HepG2 (cell line): ENCODE measurements at regions not wholly inside any gene's neighbourhood (a gene's known extent, or its start where the extent isn't known, plus 50 kb on each side); places are given as distances from the start of the nearest gene placed in this dataset.

Source experiments
- AGO2 ChIP-seq: fragments of 200-400 bp; formaldehyde crosslinking; optimal IDR thresholded peaks from 2 replicates; pipeline ENCODE3; 2017; ENCODE audit warnings: mild to moderate bottlenecking, low read depth, low read length, moderate library complexity
- ARNTL ChIP-seq: sonication (generic); formaldehyde crosslinking; IDR thresholded peaks from 2 replicates; pipeline ENCODE4 v1.4.0; 2020; ENCODE audit warnings: mild to moderate bottlenecking, missing genetic modification reagents
- CENPT ChIP-seq: sonication (generic); formaldehyde crosslinking; IDR thresholded peaks from 2 replicates; pipeline ENCODE4 v1.8.0; 2022; ENCODE audit warnings: low read depth, mild to moderate bottlenecking, moderate library complexity, missing genetic modification reagents
- FOXP4 ChIP-seq: sonication (generic); formaldehyde crosslinking; IDR thresholded peaks from 2 replicates; pipeline ENCODE4 v1.4.0; 2020; ENCODE audit warnings: missing genetic modification reagents
- GATAD2A ChIP-seq: IDR thresholded peaks from 2 replicates; pipeline ENCODE4 v1.6.1; 2016
- HDAC2 ChIP-seq: sonication (generic); formaldehyde crosslinking; IDR thresholded peaks from 2 replicates; pipeline ENCODE4 v1.4.0; 2020; ENCODE audit warnings: missing genetic modification reagents
- HMG20A ChIP-seq: IDR thresholded peaks from 2 replicates; pipeline ENCODE4 v1.6.1; 2016; ENCODE audit warnings: borderline replicate concordance
- HOXA7 ChIP-seq: sonication (generic); formaldehyde crosslinking; IDR thresholded peaks from 2 replicates; pipeline ENCODE4 v1.8.1; 2022; ENCODE audit warnings: mild to moderate bottlenecking, missing genetic modification reagents, moderate library complexity
- ISL2 ChIP-seq: sonication (generic); formaldehyde crosslinking; IDR thresholded peaks from 2 replicates; pipeline ENCODE4 v1.5.0; 2020; ENCODE audit warnings: missing genetic modification reagents
- MAFF ChIP-seq: IDR thresholded peaks from 2 replicates; pipeline ENCODE4 v1.6.1; 2011; ENCODE audit warnings: low read depth, low read length, improper control_type of control experiment
- NCOA2 ChIP-seq: sonication (generic); formaldehyde crosslinking; IDR thresholded peaks from 2 replicates; pipeline ENCODE4 v1.8.0; 2022; ENCODE audit warnings: inconsistent platforms
- NFIC ChIP-seq: IDR thresholded peaks from 2 replicates; pipeline ENCODE4 v1.6.1; 2012; ENCODE audit warnings: mild to moderate bottlenecking, low read length, inconsistent platforms
- NKX3-1 ChIP-seq: sonication (generic); formaldehyde crosslinking; IDR thresholded peaks from 2 replicates; pipeline ENCODE4 v1.5.0; 2020; ENCODE audit warnings: missing genetic modification reagents
- NR1H2 ChIP-seq: sonication (generic); formaldehyde crosslinking; IDR thresholded peaks from 2 replicates; pipeline ENCODE4 v1.8.1; 2022; ENCODE audit warnings: low read depth, missing genetic modification reagents, borderline replicate concordance
- PRDM10 ChIP-seq: sonication (generic); formaldehyde crosslinking; IDR thresholded peaks from 2 replicates; pipeline ENCODE4 v1.4.0; 2020; ENCODE audit warnings: low read depth, missing genetic modification reagents
- SMAD9 ChIP-seq: sonication (generic); formaldehyde crosslinking; IDR thresholded peaks from 2 replicates; pipeline ENCODE4 v1.5.1; 2020; ENCODE audit warnings: mild to moderate bottlenecking, missing genetic modification reagents
- TSC22D2 ChIP-seq: sonication (generic); formaldehyde crosslinking; IDR thresholded peaks from 2 replicates; pipeline ENCODE4 v1.5.1; 2020; ENCODE audit warnings: missing genetic modification reagents, mild to moderate bottlenecking, borderline replicate concordance
- ZMYM4 ChIP-seq: sonication (generic); formaldehyde crosslinking; IDR thresholded peaks from 2 replicates; pipeline ENCODE4 v1.8.1; 2023; ENCODE audit warnings: mild to moderate bottlenecking, missing genetic modification reagents
- ZNF20 ChIP-seq: sonication (generic); formaldehyde crosslinking; IDR thresholded peaks from 2 replicates; pipeline ENCODE4 v1.4.0; 2020; ENCODE audit warnings: mild to moderate bottlenecking, moderate library complexity, missing genetic modification reagents
- ZNF234 ChIP-seq: sonication (generic); formaldehyde crosslinking; conservative IDR thresholded peaks from 2 replicates; pipeline ENCODE4 v1.5.1; 2020; ENCODE audit warnings: mild to moderate bottlenecking, missing genetic modification reagents
- ZNF253 ChIP-seq: sonication (generic); formaldehyde crosslinking; IDR thresholded peaks from 2 replicates; pipeline ENCODE4 v1.8.0; 2022; ENCODE audit warnings: mild to moderate bottlenecking, missing genetic modification reagents, borderline replicate concordance
- ZNF331 ChIP-seq: sonication (generic); formaldehyde crosslinking; IDR thresholded peaks from 2 replicates; pipeline ENCODE4 v1.4.0; 2020; ENCODE audit warnings: missing genetic modification reagents
- ZNF451 ChIP-seq: sonication (generic); formaldehyde crosslinking; IDR thresholded peaks from 2 replicates; pipeline ENCODE4 v1.5.0; 2020; ENCODE audit warnings: mild to moderate bottlenecking, missing genetic modification reagents
- ZNF549 ChIP-seq: sonication (generic); formaldehyde crosslinking; IDR thresholded peaks from 2 replicates; pipeline ENCODE4 v1.5.0; 2020; ENCODE audit warnings: missing genetic modification reagents
- ZSCAN20 ChIP-seq: sonication (generic); formaldehyde crosslinking; IDR thresholded peaks from 2 replicates; pipeline ENCODE4 v1.4.0; 2020; ENCODE audit warnings: missing genetic modification reagents, mild to moderate bottlenecking, borderline replicate concordance
- TF ChIP-seq, protein P1 (sequence below): sonication (generic); formaldehyde crosslinking; IDR thresholded peaks from 2 replicates; pipeline ENCODE4 v1.8.0; 2022; ENCODE audit warnings: mild to moderate bottlenecking, missing genetic modification reagents; ENCODE audit not compliant: insufficient replicate concordance

DNA sequence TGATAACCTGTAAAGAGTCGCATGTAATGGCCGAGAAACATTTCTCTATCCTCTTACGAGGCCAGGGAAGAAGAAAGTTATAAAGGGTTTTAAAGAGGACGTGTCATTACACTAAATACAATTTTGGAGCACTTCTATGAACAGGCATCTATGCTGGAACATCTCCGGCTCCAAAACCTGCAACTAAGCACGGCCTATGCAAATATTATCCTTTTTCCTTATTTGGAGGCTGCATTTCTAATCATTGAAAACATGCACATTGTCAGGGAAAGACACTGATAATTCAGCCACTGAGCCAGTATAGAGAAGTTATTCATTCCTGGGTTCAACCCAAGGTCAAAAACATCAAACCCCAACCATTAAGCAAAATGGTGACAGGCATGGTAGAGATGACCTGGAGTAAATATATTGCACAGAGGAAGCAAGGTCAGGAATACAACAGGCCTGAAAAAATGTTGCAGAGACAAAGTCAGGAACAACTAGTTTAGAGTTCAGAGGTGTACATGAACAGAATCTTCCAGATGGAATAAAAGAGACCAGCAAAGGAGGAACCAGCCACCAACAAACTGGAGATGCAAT is 674.1 kb downstream of the NR2F1-AS1 start (continued):
- TF ChIP-seq NFIC (peak; percentile 37; the same call in 1 of the 2 replicates), ZNF253 (CRISPR knock-in tag) (no peak), SMAD9 (no peak), NR1H2 (CRISPR knock-in tag) (no peak), NKX3-1 (no peak), ARNTL (CRISPR knock-in tag) (no peak), NCOA2 (peak; percentile 71), HDAC2 (CRISPR knock-in tag) (peak; percentile 36; the same call in 1 of the 2 replicates), HMG20A (CRISPR knock-in tag) (peak; percentile 82; the same call in 1 of the 2 replicates), ZSCAN20 (0 out of 2 replicates have a peak, but pooled peaks have one; percentile 45), ZNF234 (CRISPR knock-in tag) (no peak), ZNF331 (CRISPR knock-in tag) (peak; percentile 52), ZNF451 (CRISPR knock-in tag) (no peak), AGO2 (no peak), ZMYM4 (CRISPR knock-in tag) (peak; percentile 72), TSC22D2 (CRISPR knock-in tag) (no peak), ZNF20 (no peak), HOXA7 (CRISPR knock-in tag) (no peak), CENPT (CRISPR knock-in tag) (no peak), PRDM10 (no peak), GATAD2A (CRISPR knock-in tag) (peak; percentile 49; the same call in 1 of the 2 replicates), ISL2 (CRISPR knock-in tag) (0 out of 2 replicates have a peak, but pooled peaks have one; percentile 64), MAFF (no peak), ZNF549 (CRISPR knock-in tag) (no peak), FOXP4 (peak; percentile 51; the same call in 1 of the 2 replicates)
- TF ChIP-seq, protein P1, sequence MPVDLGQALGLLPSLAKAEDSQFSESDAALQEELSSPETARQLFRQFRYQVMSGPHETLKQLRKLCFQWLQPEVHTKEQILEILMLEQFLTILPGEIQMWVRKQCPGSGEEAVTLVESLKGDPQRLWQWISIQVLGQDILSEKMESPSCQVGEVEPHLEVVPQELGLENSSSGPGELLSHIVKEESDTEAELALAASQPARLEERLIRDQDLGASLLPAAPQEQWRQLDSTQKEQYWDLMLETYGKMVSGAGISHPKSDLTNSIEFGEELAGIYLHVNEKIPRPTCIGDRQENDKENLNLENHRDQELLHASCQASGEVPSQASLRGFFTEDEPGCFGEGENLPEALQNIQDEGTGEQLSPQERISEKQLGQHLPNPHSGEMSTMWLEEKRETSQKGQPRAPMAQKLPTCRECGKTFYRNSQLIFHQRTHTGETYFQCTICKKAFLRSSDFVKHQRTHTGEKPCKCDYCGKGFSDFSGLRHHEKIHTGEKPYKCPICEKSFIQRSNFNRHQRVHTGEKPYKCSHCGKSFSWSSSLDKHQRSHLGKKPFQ (CRISPR knock-in tag), result no peak
